Lung (tissue), 11 donors: ENCODE measurements at regions not wholly inside any gene's neighbourhood (a gene's known extent, or its start where the extent isn't known, plus 50 kb on each side); places are given as distances from the start of the nearest gene placed in this dataset.

ENCODE experiments used
- ATAC-seq: fragments of 200-7000 bp; cut with Tn5 transposase; one replicate; pipeline ENCODE4 v1.9.1; 2020; ENCODE audit warnings: moderate number of reproducible peaks; ENCODE audit not compliant: insufficient read depth, low FRiP score
- DNase-seq, 3 donors: peaks; one replicate each; pipeline ENCODE4 v3.0.0-alpha.2; 2013 to 2017
- H3K27ac ChIP-seq, 2 donors: one replicate each; pipeline ENCODE4 v1.5.1; 2013; ENCODE audit warnings: mild to moderate bottlenecking in 2 of 2, moderate library complexity in 2 of 2, control low read depth in 1 of 2, inconsistent platforms in 1 of 2, low read depth in 1 of 2, low read length in 1 of 2
- H3K27me3 ChIP-seq, 3 donors: one replicate each; pipeline ENCODE4 v1.5.1; 2013; ENCODE audit warnings: low read length in 2 of 3; ENCODE audit not compliant: control insufficient read depth in 3 of 3, insufficient read depth in 3 of 3
- H3K36me3 ChIP-seq, 4 donors: one replicate each; pipeline ENCODE4 v1.5.1; 2013; ENCODE audit warnings: low read length in 4 of 4, mild to moderate bottlenecking in 1 of 4, moderate library complexity in 1 of 4; ENCODE audit not compliant: control insufficient read depth in 4 of 4, insufficient read depth in 4 of 4
- H3K4me1 ChIP-seq, 5 donors: one replicate each; pipeline ENCODE4 v1.5.1; 2013; ENCODE audit warnings: low read length in 5 of 5, mild to moderate bottlenecking in 2 of 5, moderate library complexity in 1 of 5; ENCODE audit not compliant: control insufficient read depth in 5 of 5, insufficient read depth in 5 of 5
- H3K4me3 ChIP-seq: one replicate; pipeline ENCODE4 v1.5.1; 2013; ENCODE audit warnings: mild to moderate bottlenecking, control low read depth, moderate library complexity
- H3K9ac ChIP-seq, 2 donors: one replicate each; pipeline ENCODE4 v1.5.1; 2013; ENCODE audit warnings: low read length in 2 of 2, control low read depth in 1 of 2; ENCODE audit not compliant: insufficient read depth in 1 of 2
- H3K9me3 ChIP-seq, 4 donors: one replicate each; pipeline ENCODE4 v1.5.1; 2013; ENCODE audit warnings: low read length in 3 of 4, mild to moderate bottlenecking in 1 of 4, moderate library complexity in 1 of 4; ENCODE audit not compliant: control insufficient read depth in 4 of 4, insufficient read depth in 3 of 4
- WGBS, 2 donors: extraction: QIAGEN DNeasy Blood & Tissue Kit; methylation state at CpG; one replicate each; pipeline ENCODE4 v1.1.7; 2013; 5-methylcytosine and 5-hydroxymethylcytosine counted together
- TF ChIP-seq, protein P1 (sequence below): IDR thresholded peaks from 2 replicates; pipeline ENCODE4 v1.5.1; 2012; ENCODE audit warnings: mild to moderate bottlenecking; ENCODE audit errors: control extremely low read depth, extremely low read depth
- donor health status: control.
- donor health status: control.
- donor health status: Bipolar disorder and iron deficiency.
- donor health status: healthy.
- donor health status: DM: yes; HTN: yes; CAD: no.

DNA sequence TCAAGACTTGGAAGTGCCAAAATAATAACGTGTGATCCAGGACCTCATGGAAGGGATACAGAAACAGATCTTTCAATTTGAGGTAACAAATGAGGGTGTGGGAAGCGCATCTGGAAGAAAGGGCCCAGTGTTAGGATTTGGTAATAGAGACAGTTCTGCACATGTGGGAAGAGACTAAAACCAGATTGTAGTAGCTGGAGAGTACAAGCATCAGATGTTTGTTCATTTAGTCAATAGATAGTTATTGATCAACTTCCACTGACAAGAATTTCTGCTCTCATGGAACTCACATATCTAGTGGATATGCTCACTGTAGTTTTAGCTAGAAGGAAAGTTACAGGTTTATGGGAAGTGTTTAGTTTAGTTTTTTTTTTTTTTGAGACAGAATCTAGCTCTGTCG, 153.6 kb downstream of the TLR5 start:
- Histone ChIP-seq H3K36me3 (peaks cover 3 to 9% (median 6%) of the 10 kb centered on the region in 4 donors), H3K27ac (no peak overlapping the region), H3K9me3 (no peaks in the 10 kb centered on the region), H3K27me3 (no peaks in the 10 kb centered on the region), H3K4me1 (no peaks in the 10 kb centered on the region), H3K4me3 (no peak overlapping the region), H3K9ac (no peak overlapping the region)
- ATAC-seq (no peak), DNase-seq (no peak)
- TF ChIP-seq, protein P1, sequence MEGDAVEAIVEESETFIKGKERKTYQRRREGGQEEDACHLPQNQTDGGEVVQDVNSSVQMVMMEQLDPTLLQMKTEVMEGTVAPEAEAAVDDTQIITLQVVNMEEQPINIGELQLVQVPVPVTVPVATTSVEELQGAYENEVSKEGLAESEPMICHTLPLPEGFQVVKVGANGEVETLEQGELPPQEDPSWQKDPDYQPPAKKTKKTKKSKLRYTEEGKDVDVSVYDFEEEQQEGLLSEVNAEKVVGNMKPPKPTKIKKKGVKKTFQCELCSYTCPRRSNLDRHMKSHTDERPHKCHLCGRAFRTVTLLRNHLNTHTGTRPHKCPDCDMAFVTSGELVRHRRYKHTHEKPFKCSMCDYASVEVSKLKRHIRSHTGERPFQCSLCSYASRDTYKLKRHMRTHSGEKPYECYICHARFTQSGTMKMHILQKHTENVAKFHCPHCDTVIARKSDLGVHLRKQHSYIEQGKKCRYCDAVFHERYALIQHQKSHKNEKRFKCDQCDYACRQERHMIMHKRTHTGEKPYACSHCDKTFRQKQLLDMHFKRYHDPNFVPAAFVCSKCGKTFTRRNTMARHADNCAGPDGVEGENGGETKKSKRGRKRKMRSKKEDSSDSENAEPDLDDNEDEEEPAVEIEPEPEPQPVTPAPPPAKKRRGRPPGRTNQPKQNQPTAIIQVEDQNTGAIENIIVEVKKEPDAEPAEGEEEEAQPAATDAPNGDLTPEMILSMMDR, result no peak
- 84 to 92% methylated on average over 3 of the region's 3 CpGs for WGBS, 2 donors

DNA sequence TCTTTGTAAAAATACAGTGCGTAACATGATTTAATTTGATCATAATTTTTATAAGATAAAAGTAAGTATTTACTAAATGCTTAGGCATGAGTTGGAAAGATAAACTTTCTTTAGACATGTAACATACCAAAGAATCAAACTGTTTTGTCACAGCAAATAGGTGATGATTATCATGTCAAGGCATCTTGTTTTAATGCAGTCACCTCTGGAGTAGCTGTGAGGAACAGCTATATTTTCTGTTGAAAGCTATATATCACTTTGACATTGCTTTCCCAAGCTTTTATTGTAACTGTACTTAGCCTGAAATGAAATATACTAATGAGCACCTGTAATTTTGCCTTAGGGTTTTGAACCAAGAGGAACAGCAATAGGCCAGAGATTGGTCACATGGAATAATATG, 151.9 kb downstream of the TLR5 start:
- Histone ChIP-seq H3K9me3 (no peaks in the 10 kb centered on the region), H3K4me1 (peaks cover 0 to 4% (median 0%) of the 10 kb centered on the region in 5 donors), H3K27ac (no peak overlapping the region), H3K27me3 (no peaks in the 10 kb centered on the region), H3K4me3 (no peak overlapping the region), H3K36me3 (peaks cover 3 to 14% (median 8%) of the 10 kb centered on the region in 4 donors), H3K9ac (no peak overlapping the region)
- WGBS, 2 donors, result 98 to 100% methylated on average over 1 of the region's 1 CpG
- TF ChIP-seq, protein P1, result no peak
- no peak for DNase-seq
- ATAC-seq, result no peak

DNA sequence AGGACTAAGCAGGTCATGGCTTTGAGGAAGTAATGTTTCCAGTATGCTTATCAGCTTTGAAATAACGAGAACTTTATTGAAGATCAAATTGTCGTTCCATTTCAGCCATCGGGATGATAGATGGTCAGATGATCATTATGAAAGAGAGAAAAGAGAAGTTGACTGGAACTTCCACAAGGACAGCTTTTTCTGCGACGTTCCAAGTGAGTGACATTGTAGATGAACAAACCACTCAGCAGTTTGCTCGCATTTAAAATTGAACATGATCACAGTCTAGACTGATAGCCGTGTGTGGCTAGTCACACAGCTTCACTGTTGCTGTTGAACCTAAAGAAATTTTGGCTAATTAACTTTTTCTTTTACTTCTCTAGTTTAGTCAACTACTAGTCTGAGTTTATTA, 151.1 kb downstream of the TLR5 start:
- Histone ChIP-seq H3K4me3 (no peak overlapping the region), H3K9me3 (no peaks in the 10 kb centered on the region), H3K27ac (no peak overlapping the region), H3K36me3 (peaks cover 3 to 14% (median 6%) of the 10 kb centered on the region in 4 donors), H3K4me1 (peaks cover 0 to 4% (median 0%) of the 10 kb centered on the region in 5 donors), H3K9ac (no peak overlapping the region), H3K27me3 (no peaks in the 10 kb centered on the region)
- WGBS, 2 donors, result 77 to 95% methylated on average over 7 of the region's 7 CpGs
- ATAC-seq, result no peak
- DNase-seq, result no peak
- TF ChIP-seq, protein P1, result no peak
